K562 (cell line): ENCODE measurements at regions not wholly inside any gene's neighbourhood (a gene's known extent, or its start where the extent isn't known, plus 50 kb on each side); places are given as distances from the start of the nearest gene placed in this dataset.

ENCODE experiments used
- BACH1 ChIP-seq: fragments of 200-800 bp; sonication (Bioruptor generic); IDR thresholded peaks from 2 replicates; pipeline ENCODE4 v1.6.1; 2016; ENCODE audit warnings: missing genetic modification characterization, missing compliant biosample characterization
- CBFA2T3 ChIP-seq: fragments of 450-650 bp; IDR thresholded peaks from 2 replicates; pipeline ENCODE4 v1.6.1; 2017
- FOXK2 ChIP-seq, 2 experiments: fragments of 450-650 bp; IDR thresholded peaks in 1 of 2; conservative IDR thresholded peaks in 1 of 2; 2 replicates each; pipeline ENCODE4 v1.6.1; 2016; ENCODE audit warnings: low read depth in 2 of 2, mild to moderate bottlenecking in 1 of 2
- GATAD2A ChIP-seq: fragments of 450-650 bp; IDR thresholded peaks from 2 replicates; pipeline ENCODE4 v1.6.1; 2017
- HIVEP1 ChIP-seq: fragments of 250-450 bp; sonication (Bioruptor Pico); IDR thresholded peaks from 2 replicates; pipeline ENCODE4 v1.4.0; 2020; ENCODE audit warnings: mild to moderate bottlenecking
- MECOM ChIP-seq: fragments of 250-450 bp; sonication (Bioruptor Pico); IDR thresholded peaks from 2 replicates; pipeline ENCODE4 v1.8.0; 2022; ENCODE audit warnings: inconsistent platforms
- MTA2 ChIP-seq: fragments of 450-650 bp; IDR thresholded peaks from 2 replicates; pipeline ENCODE4 v1.6.1; 2016; ENCODE audit warnings: low read depth
- MTA3 ChIP-seq: fragments of 450-650 bp; formaldehyde crosslinking; IDR thresholded peaks from 2 replicates; pipeline ENCODE4 v1.6.1; 2017; ENCODE audit warnings: mild to moderate bottlenecking, borderline replicate concordance
- NEUROD1 ChIP-seq: fragments of 150-350 bp; IDR thresholded peaks from 2 replicates; pipeline ENCODE4 v1.6.1; 2014; ENCODE audit warnings: borderline replicate concordance, low read length, low read depth; ENCODE audit not compliant: partially characterized antibody
- NFIC ChIP-seq: fragments of 450-650 bp; IDR thresholded peaks from 2 replicates; pipeline ENCODE4 v1.6.1; 2017; ENCODE audit warnings: mild to moderate bottlenecking, inconsistent platforms
- NONO ChIP-seq, 2 experiments: fragments of 200-400 bp in 1 of 2; fragments of 450-650 bp in 1 of 2; formaldehyde crosslinking in 1 of 2; IDR thresholded peaks; 2 replicates each; pipeline ENCODE4 v1.6.1; 2017; ENCODE audit warnings: low read depth in 2 of 2, mild to moderate bottlenecking in 2 of 2, moderate library complexity in 2 of 2, low read length in 1 of 2
- PHTF2 ChIP-seq: fragments of 250-450 bp; sonication (Bioruptor Pico); IDR thresholded peaks from 2 replicates; pipeline ENCODE4 v1.5.0; 2021; ENCODE audit warnings: mild to moderate bottlenecking
- RAD21 ChIP-seq, 2 experiments: fragments of 250-450 bp in 1 of 2; fragments of 450-650 bp in 1 of 2; sonication (Bioruptor Pico) in 1 of 2; formaldehyde crosslinking in 1 of 2; IDR thresholded peaks in 1 of 2; conservative IDR thresholded peaks in 1 of 2; 2 replicates each; pipeline versions ENCODE4 v1.4.0 to v1.8.0; 2020 to 2022; ENCODE audit warnings: mild to moderate bottlenecking in 2 of 2, moderate library complexity in 1 of 2
- RFX1 ChIP-seq: fragments of 450-650 bp; IDR thresholded peaks from 2 replicates; pipeline ENCODE4 v1.6.1; 2016; ENCODE audit warnings: mild to moderate bottlenecking, moderate library complexity
- RHOXF2B ChIP-seq: fragments of 250-450 bp; sonication (Bioruptor Pico); conservative IDR thresholded peaks from 2 replicates; pipeline ENCODE4 v1.5.1; 2021
- SMAD3 ChIP-seq: fragments of 450-650 bp; formaldehyde crosslinking; conservative IDR thresholded peaks from 2 replicates; pipeline ENCODE4 v1.4.0; 2020; ENCODE audit warnings: mild to moderate bottlenecking
- SREBF2 ChIP-seq: sonication (generic); formaldehyde crosslinking; IDR thresholded peaks from 2 replicates; pipeline ENCODE4 v1.4.0; 2020; ENCODE audit warnings: mild to moderate bottlenecking, missing genetic modification reagents
- TAF1 ChIP-seq: IDR thresholded peaks from 2 replicates; pipeline ENCODE4 v1.6.1; 2011; ENCODE audit warnings: mild to moderate bottlenecking, low read length, moderate library complexity; ENCODE audit not compliant: insufficient read depth, control insufficient read depth, severe bottlenecking; ENCODE audit errors: extremely low read depth
- TEAD2 ChIP-seq: fragments of 450-650 bp; IDR thresholded peaks from 2 replicates; pipeline ENCODE4 v1.6.1; 2016; ENCODE audit warnings: missing genetic modification characterization, control low read depth, missing compliant biosample characterization
- TEAD4 ChIP-seq, 2 experiments: sonication (generic) in 1 of 2; formaldehyde crosslinking in 1 of 2; IDR thresholded peaks; 2 replicates each; pipeline versions ENCODE4 v1.6.1 to v1.8.0; 2012 to 2022; ENCODE audit warnings: borderline replicate concordance in 1 of 2, inconsistent platforms in 1 of 2, low read length in 1 of 2, mild to moderate bottlenecking in 1 of 2, missing genetic modification reagents in 1 of 2
- ZFP30 ChIP-seq: fragments of 250-450 bp; sonication (Bioruptor Pico); IDR thresholded peaks from 2 replicates; pipeline ENCODE4 v1.8.0; 2022; ENCODE audit warnings: moderate library complexity, mild to moderate bottlenecking, inconsistent platforms, borderline replicate concordance
- ZNF165 ChIP-seq: fragments of 250-450 bp; sonication (Bioruptor Pico); IDR thresholded peaks from 2 replicates; pipeline ENCODE4 v1.4.0; 2020; ENCODE audit warnings: borderline replicate concordance
- ZNF224 ChIP-seq: sonication (generic); formaldehyde crosslinking; IDR thresholded peaks from 2 replicates; pipeline ENCODE4 v1.8.0; 2022; ENCODE audit warnings: mild to moderate bottlenecking, missing genetic modification reagents
- ZNF24 ChIP-seq: fragments of 450-650 bp; IDR thresholded peaks from 2 replicates; pipeline ENCODE4 v1.6.1; 2016
- ZNF644 ChIP-seq: fragments of 200-800 bp; sonication (Bioruptor generic); IDR thresholded peaks from 2 replicates; pipeline ENCODE4 v1.6.1; 2016; ENCODE audit warnings: low read depth, missing genetic modification characterization, missing compliant biosample characterization
- TF ChIP-seq, protein P1 (sequence below): fragments of 450-650 bp; conservative IDR thresholded peaks from 2 replicates; pipeline ENCODE4 v1.6.1; 2016; ENCODE audit warnings: missing genetic modification characterization, low read depth, mild to moderate bottlenecking, missing compliant biosample characterization, moderate library complexity
- TF ChIP-seq, protein P2 (sequence below): fragments of 250-450 bp; sonication (Bioruptor Pico); IDR thresholded peaks from 2 replicates; pipeline ENCODE4 v1.4.0; 2020; ENCODE audit warnings: mild to moderate bottlenecking
- TF ChIP-seq, protein P3 (sequence below): fragments of 450-650 bp; IDR thresholded peaks from 2 replicates; pipeline ENCODE4 v1.6.1; 2016; ENCODE audit warnings: missing biosample characterization, missing genetic modification characterization

DNA sequence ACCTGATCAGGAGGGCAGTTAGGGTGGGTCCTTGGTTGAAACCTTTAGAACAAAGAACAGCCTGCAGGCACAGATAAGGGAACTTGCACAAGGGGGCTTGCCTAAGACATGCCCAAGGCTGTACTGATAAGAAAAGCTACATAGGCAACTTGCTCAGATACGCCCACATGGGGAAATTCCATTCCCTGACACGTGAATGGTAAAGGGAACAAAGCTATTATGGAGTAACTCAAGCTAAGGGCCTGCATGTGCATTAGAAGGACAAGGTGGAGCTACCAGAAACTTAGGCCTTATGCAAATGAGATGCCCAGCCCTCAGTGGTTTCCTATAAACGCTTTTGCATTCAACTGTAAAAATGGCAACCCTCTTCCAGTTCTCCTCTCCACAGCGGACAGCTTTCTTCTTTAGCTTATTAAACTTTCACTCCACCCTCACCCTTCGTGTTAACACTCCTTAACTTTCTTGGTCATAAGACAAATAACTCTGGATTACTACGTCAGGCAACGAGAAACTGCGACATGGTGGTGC is 1192.1 kb upstream of the CELF2 start (continued):
- TF ChIP-seq ZNF165 (CRISPR knock-in tag) (peak; percentile 99), ZNF644 (peak; percentile 99), ZNF224 (CRISPR knock-in tag) (no peak), RFX1 (no peak), MECOM (CRISPR knock-in tag) (peak; percentile 98), FOXK2 (conservative IDR thresholded peaks at IDR 0.05 in 1 of 2, IDR thresholded peaks at IDR 0.05 in 1 of 2; ENCODE audit: low read depth in 2 of 2) (0 out of 4 replicates have a peak, but pooled peaks of 1 of the 2 experiments have one; percentile 47), NFIC (peak; percentile 80), HIVEP1 (CRISPR knock-in tag) (peak; percentile 98), ZNF24 (no peak), CBFA2T3 (peak; percentile 98), NONO (IDR thresholded peaks at IDR 0.05; ENCODE audit: low read depth in 2 of 2, low read length in 1 of 2) (no peak), RAD21 (CRISPR knock-in tag; conservative IDR thresholded peaks at IDR 0.05 in 1 of 2, IDR thresholded peaks at IDR 0.05 in 1 of 2) (0 out of 4 replicates have a peak, but pooled peaks have one; percentile 11 to 19), GATAD2A (no peak), TEAD2 (tag) (peak; percentile 98), TEAD4 (IDR thresholded peaks at IDR 0.05; ENCODE audit: low read length) (peak; percentile 97), TEAD4 (CRISPR knock-in tag; IDR thresholded peaks at IDR 0.05; ENCODE audit: borderline replicate concordance) (no peak), SREBF2 (CRISPR knock-in tag) (no peak), ZFP30 (CRISPR knock-in tag) (0 out of 2 replicates have a peak, but pooled peaks have one; percentile 42), PHTF2 (CRISPR knock-in tag) (0 out of 2 replicates have a peak, but pooled peaks have one; percentile 72), NEUROD1 (peak; percentile 52), SMAD3 (peak; percentile 98), RHOXF2B (CRISPR knock-in tag) (peak; percentile 85; the same call in 1 of the 2 replicates), TAF1 (no peak), BACH1 (tag) (peak; percentile 81), MTA3 (peak; percentile 38; the same call in 1 of the 2 replicates), MTA2 (peak; percentile 92)
- TF ChIP-seq, protein P1, sequence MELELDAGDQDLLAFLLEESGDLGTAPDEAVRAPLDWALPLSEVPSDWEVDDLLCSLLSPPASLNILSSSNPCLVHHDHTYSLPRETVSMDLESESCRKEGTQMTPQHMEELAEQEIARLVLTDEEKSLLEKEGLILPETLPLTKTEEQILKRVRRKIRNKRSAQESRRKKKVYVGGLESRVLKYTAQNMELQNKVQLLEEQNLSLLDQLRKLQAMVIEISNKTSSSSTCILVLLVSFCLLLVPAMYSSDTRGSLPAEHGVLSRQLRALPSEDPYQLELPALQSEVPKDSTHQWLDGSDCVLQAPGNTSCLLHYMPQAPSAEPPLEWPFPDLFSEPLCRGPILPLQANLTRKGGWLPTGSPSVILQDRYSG (tag): peak; percentile 99
- TF ChIP-seq, protein P2, sequence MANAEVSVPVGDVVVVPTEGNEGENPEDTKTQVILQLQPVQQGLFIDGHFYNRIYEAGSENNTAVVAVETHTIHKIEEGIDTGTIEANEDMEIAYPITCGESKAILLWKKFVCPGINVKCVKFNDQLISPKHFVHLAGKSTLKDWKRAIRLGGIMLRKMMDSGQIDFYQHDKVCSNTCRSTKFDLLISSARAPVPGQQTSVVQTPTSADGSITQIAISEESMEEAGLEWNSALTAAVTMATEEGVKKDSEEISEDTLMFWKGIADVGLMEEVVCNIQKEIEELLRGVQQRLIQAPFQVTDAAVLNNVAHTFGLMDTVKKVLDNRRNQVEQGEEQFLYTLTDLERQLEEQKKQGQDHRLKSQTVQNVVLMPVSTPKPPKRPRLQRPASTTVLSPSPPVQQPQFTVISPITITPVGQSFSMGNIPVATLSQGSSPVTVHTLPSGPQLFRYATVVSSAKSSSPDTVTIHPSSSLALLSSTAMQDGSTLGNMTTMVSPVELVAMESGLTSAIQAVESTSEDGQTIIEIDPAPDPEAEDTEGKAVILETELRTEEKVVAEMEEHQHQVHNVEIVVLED: peak; percentile 87
- TF ChIP-seq, protein P3, sequence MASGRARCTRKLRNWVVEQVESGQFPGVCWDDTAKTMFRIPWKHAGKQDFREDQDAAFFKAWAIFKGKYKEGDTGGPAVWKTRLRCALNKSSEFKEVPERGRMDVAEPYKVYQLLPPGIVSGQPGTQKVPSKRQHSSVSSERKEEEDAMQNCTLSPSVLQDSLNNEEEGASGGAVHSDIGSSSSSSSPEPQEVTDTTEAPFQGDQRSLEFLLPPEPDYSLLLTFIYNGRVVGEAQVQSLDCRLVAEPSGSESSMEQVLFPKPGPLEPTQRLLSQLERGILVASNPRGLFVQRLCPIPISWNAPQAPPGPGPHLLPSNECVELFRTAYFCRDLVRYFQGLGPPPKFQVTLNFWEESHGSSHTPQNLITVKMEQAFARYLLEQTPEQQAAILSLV (tag): peak; percentile 98
